IPS-15b (cell line): ENCODE measurements at regions not wholly inside any gene's neighbourhood (a gene's known extent, or its start where the extent isn't known, plus 50 kb on each side); places are given as distances from the start of the nearest gene placed in this dataset.

Experiments used
- H3K27me3 ChIP-seq: one replicate; pipeline ENCODE4 v1.6.1; 2013; ENCODE audit warnings: low read length; ENCODE audit not compliant: control insufficient read depth, insufficient read depth
- H3K36me3 ChIP-seq: one replicate; pipeline ENCODE4 v1.6.1; 2013; ENCODE audit warnings: low read length; ENCODE audit not compliant: control insufficient read depth, insufficient read depth
- H3K4me1 ChIP-seq: one replicate; pipeline ENCODE4 v1.6.1; 2013; ENCODE audit warnings: mild to moderate bottlenecking, low read length; ENCODE audit not compliant: control insufficient read depth, insufficient read depth
- H3K4me3 ChIP-seq: one replicate; pipeline ENCODE4 v1.5.1; 2013; ENCODE audit warnings: low read depth, low read length
- H3K9ac ChIP-seq: one replicate; pipeline ENCODE4 v1.6.1; 2013; ENCODE audit warnings: low read depth, mild to moderate bottlenecking, low read length
- H3K9me3 ChIP-seq: one replicate; pipeline ENCODE4 v1.6.1; 2013; ENCODE audit warnings: mild to moderate bottlenecking, low read length; ENCODE audit not compliant: control insufficient read depth, insufficient read depth

GRCh38 chr2:163397451-163397850, 338.4 kb downstream of the FIGN start:
- no peaks in the 10 kb centered on the region for H3K9me3 ChIP-seq
- no peak overlapping the region for H3K9ac ChIP-seq
- no peaks in the 10 kb centered on the region for H3K36me3 ChIP-seq
- no peaks in the 10 kb centered on the region for H3K27me3 ChIP-seq
- no peaks in the 10 kb centered on the region for H3K4me1 ChIP-seq
- H3K4me3 ChIP-seq: no peak overlapping the region

- Histone ChIP-seq H3K4me1 (no peaks in the 10 kb centered on the region), H3K9ac (no peak overlapping the region), H3K27me3 (no peaks in the 10 kb centered on the region)
Measured at GRCh38 chr2:163395602-163396001, 340.2 kb downstream of the FIGN start.

GRCh38 chr2:163389838-163390237, 346.0 kb downstream of the FIGN start:
- no peaks in the 10 kb centered on the region for H3K4me1 ChIP-seq
- no peaks in the 10 kb centered on the region for H3K36me3 ChIP-seq
- no peaks in the 10 kb centered on the region for H3K27me3 ChIP-seq
- no peak overlapping the region for H3K9ac ChIP-seq
- no peak overlapping the region for H3K4me3 ChIP-seq
- no peaks in the 10 kb centered on the region for H3K9me3 ChIP-seq

More at GRCh38 chr2:163395602-163396001, 340.2 kb downstream of the FIGN start:
- H3K4me3 ChIP-seq: no peak overlapping the region
- H3K9me3 ChIP-seq: no peaks in the 10 kb centered on the region
- H3K36me3 ChIP-seq: no peaks in the 10 kb centered on the region

- no peaks in the 10 kb centered on the region for H3K27me3 ChIP-seq
- H3K4me3 ChIP-seq: no peak overlapping the region
- H3K9ac ChIP-seq: no peak overlapping the region
- no peaks in the 10 kb centered on the region for H3K36me3 ChIP-seq
- no peaks in the 10 kb centered on the region for H3K4me1 ChIP-seq
- no peaks in the 10 kb centered on the region for H3K9me3 ChIP-seq
Measured at GRCh38 chr2:163375472-163375871, 360.3 kb downstream of the FIGN start.

- Histone ChIP-seq H3K36me3 (no peaks in the 10 kb centered on the region), H3K9me3 (no peaks in the 10 kb centered on the region), H3K9ac (no peak overlapping the region), H3K4me3 (no peak overlapping the region), H3K27me3 (no peaks in the 10 kb centered on the region), H3K4me1 (no peaks in the 10 kb centered on the region)
Measured at GRCh38 chr2:163375070-163375469, 360.7 kb downstream of the FIGN start.

- H3K9me3 ChIP-seq: no peaks in the 10 kb centered on the region
- H3K4me1 ChIP-seq: no peaks in the 10 kb centered on the region
- no peaks in the 10 kb centered on the region for H3K36me3 ChIP-seq
- no peaks in the 10 kb centered on the region for H3K27me3 ChIP-seq
- H3K9ac ChIP-seq: no peak overlapping the region
- no peak overlapping the region for H3K4me3 ChIP-seq
Measured at GRCh38 chr2:163374282-163374681, 361.5 kb downstream of the FIGN start.

- Histone ChIP-seq H3K4me1 (no peaks in the 10 kb centered on the region), H3K4me3 (no peak overlapping the region), H3K9ac (no peak overlapping the region), H3K9me3 (no peaks in the 10 kb centered on the region), H3K36me3 (no peaks in the 10 kb centered on the region), H3K27me3 (no peaks in the 10 kb centered on the region)
Measured at GRCh38 chr2:163373496-163373895, 362.3 kb downstream of the FIGN start.

GRCh38 chr2:163370169-163370886, 365.5 kb downstream of the FIGN start:
- no peaks in the 10 kb centered on the region for H3K4me1 ChIP-seq
- H3K27me3 ChIP-seq: no peaks in the 10 kb centered on the region
- no peak overlapping the region for H3K9ac ChIP-seq
- no peaks in the 10 kb centered on the region for H3K9me3 ChIP-seq
- H3K36me3 ChIP-seq: no peaks in the 10 kb centered on the region
- H3K4me3 ChIP-seq: no peak overlapping the region

- no peaks in the 10 kb centered on the region for H3K27me3 ChIP-seq
- no peaks in the 10 kb centered on the region for H3K9me3 ChIP-seq
- H3K9ac ChIP-seq: no peak overlapping the region
- no peaks in the 10 kb centered on the region for H3K36me3 ChIP-seq
- no peaks in the 10 kb centered on the region for H3K4me1 ChIP-seq
- H3K4me3 ChIP-seq: no peak overlapping the region
Measured at GRCh38 chr2:163369111-163369510, 366.7 kb downstream of the FIGN start.

GRCh38 chr2:163368655-163369054, 367.2 kb downstream of the FIGN start:
- no peak overlapping the region for H3K9ac ChIP-seq
- no peaks in the 10 kb centered on the region for H3K4me1 ChIP-seq
- H3K4me3 ChIP-seq: no peak overlapping the region
- H3K36me3 ChIP-seq: no peaks in the 10 kb centered on the region
- H3K9me3 ChIP-seq: no peaks in the 10 kb centered on the region
- no peaks in the 10 kb centered on the region for H3K27me3 ChIP-seq

- H3K9me3 ChIP-seq: no peaks in the 10 kb centered on the region
- H3K27me3 ChIP-seq: no peaks in the 10 kb centered on the region
- no peak overlapping the region for H3K4me3 ChIP-seq
- no peak overlapping the region for H3K9ac ChIP-seq
- H3K4me1 ChIP-seq: no peaks in the 10 kb centered on the region
- H3K36me3 ChIP-seq: no peaks in the 10 kb centered on the region
Measured at GRCh38 chr2:163367825-163368582, 367.8 kb downstream of the FIGN start.

- no peak overlapping the region for H3K4me3 ChIP-seq
- no peaks in the 10 kb centered on the region for H3K9me3 ChIP-seq
- no peaks in the 10 kb centered on the region for H3K27me3 ChIP-seq
- H3K4me1 ChIP-seq: no peaks in the 10 kb centered on the region
- H3K36me3 ChIP-seq: no peaks in the 10 kb centered on the region
- no peak overlapping the region for H3K9ac ChIP-seq
Measured at GRCh38 chr2:163364736-163365135, 371.1 kb downstream of the FIGN start.
